K562 (cell line): ENCODE measurements at regions not wholly inside any gene's neighbourhood (a gene's known extent, or its start where the extent isn't known, plus 50 kb on each side); places are given as distances from the start of the nearest gene placed in this dataset.

Source experiments
- ATAC-seq: fragments of 200-7000 bp; cut with Tn5 transposase; 3 replicates; pipeline ENCODE4 v1.9.1; 2020; ENCODE audit warnings: moderate library complexity
- BruUV-seq: library from RNA; stranded (reverse); fragments of 400-500 nt; replicated peaks from 2 replicates; lab custom pipeline; 2021; lab: Mats Ljungman, UMichigan
- CTCF ChIA-PET: fragments of 300-600 bp; formaldehyde crosslinking; extraction: SDS; loops from one replicate; lab custom pipeline; 2021; ENCODE audit warnings: low intra/inter-chr PET ratio; lab: Yijun Ruan, JAX
- POLR2A ChIA-PET: fragments of 300-600, 350-650 bp; sonication (Branson Sonifier 250); formaldehyde crosslinking; extraction: SDS; loops from one replicate; lab custom pipeline; 2021; ENCODE audit warnings: antibody characterized with exemption, inconsistent platforms; lab: Yijun Ruan, JAX
- DNase-seq, 4 experiments: peaks; one replicate each; pipeline versions ENCODE4 v3.0.0 to v3.0.0-alpha.2; 2011 to 2018; ENCODE audit warnings: low spot score in 3 of 4, mixed read lengths in 3 of 4; ENCODE audit errors: extremely low read depth in 1 of 4
- FAIRE-seq: peaks from 2 replicates; lab custom pipeline; 2011; peaks lifted over from hg19 to GRCh38; lab: Jason Lieb, UNC
- H2AFZ ChIP-seq: 2 replicates; pipeline ENCODE4 v1.6.0; 2011; ENCODE audit warnings: low read depth, low read length, control low read depth, inconsistent platforms
- H3K27ac ChIP-seq: fragments of 200-600 bp; 3 replicates; pipeline ENCODE4 v1.8.0; 2011; ENCODE audit warnings: low read depth, mild to moderate bottlenecking, control low read depth, inconsistent platforms, low read length, moderate library complexity, mixed read lengths; ENCODE audit errors: extremely low read depth
- H3K27me3 ChIP-seq, 2 experiments: fragments of 300-600 bp in 1 of 2; 2 replicates in 1 of 2; 3 replicates in 1 of 2; pipeline versions ENCODE4 v1.6.0 to v1.8.0; 2011; ENCODE audit warnings: inconsistent platforms in 2 of 2, low read length in 2 of 2, mild to moderate bottlenecking in 1 of 2, mixed read lengths in 1 of 2, moderate library complexity in 1 of 2; ENCODE audit not compliant: control insufficient read depth in 2 of 2, insufficient read depth in 2 of 2
- H3K36me3 ChIP-seq: fragments of 300-600 bp; 3 replicates; pipeline ENCODE4 v1.8.0; 2011; ENCODE audit warnings: mild to moderate bottlenecking, low read length, inconsistent platforms; ENCODE audit not compliant: control insufficient read depth, insufficient read depth
- H3K4me1 ChIP-seq, 2 experiments: fragments of 200-600 bp in 1 of 2; replicated peaks in 1 of 2; 2 replicates in 1 of 2; 3 replicates in 1 of 2; pipeline versions ENCODE4 v1.5.1 to v1.8.0; 2011; ENCODE audit warnings: inconsistent platforms in 2 of 2, low read length in 2 of 2, mild to moderate bottlenecking in 1 of 2, mixed read lengths in 1 of 2, moderate library complexity in 1 of 2; ENCODE audit not compliant: control insufficient read depth in 2 of 2, insufficient read depth in 2 of 2
- H3K4me2 ChIP-seq: 2 replicates; pipeline ENCODE4 v1.6.1; 2011; ENCODE audit warnings: low read length, control low read depth, inconsistent platforms, mixed read lengths; ENCODE audit not compliant: insufficient read depth
- H3K4me3 ChIP-seq: fragments of 200-600 bp; sonication (generic), shearing (Covaris generic); 2 replicates; pipeline ENCODE4 v1.5.1; 2016; ENCODE audit warnings: control low read depth, inconsistent platforms
- H3K79me2 ChIP-seq: fragments of 200-600 bp; 3 replicates; pipeline ENCODE4 v1.8.0; 2011; ENCODE audit warnings: low read length, inconsistent platforms; ENCODE audit not compliant: control insufficient read depth, insufficient read depth
- H3K9ac ChIP-seq, 2 experiments: 2 replicates each; pipeline versions ENCODE4 v1.6.0 to v1.6.1; 2011; ENCODE audit warnings: low read depth in 2 of 2, low read length in 2 of 2, control low read depth in 1 of 2, inconsistent platforms in 1 of 2, mild to moderate bottlenecking in 1 of 2, mixed read lengths in 1 of 2; ENCODE audit not compliant: insufficient read depth in 1 of 2
- H3K9me1 ChIP-seq: one replicate; pipeline ENCODE4 v1.6.0; 2011; ENCODE audit warnings: inconsistent platforms, mild to moderate bottlenecking, low read length, moderate library complexity; ENCODE audit not compliant: control insufficient read depth, insufficient read depth
- H3K9me3 ChIP-seq: replicated peaks from 2 replicates; pipeline ENCODE4 v1.5.1; 2011; ENCODE audit warnings: low read depth, low read length, inconsistent platforms; ENCODE audit not compliant: control insufficient read depth, insufficient read depth
- H4K20me1 ChIP-seq: replicated peaks from 2 replicates; pipeline ENCODE4 v1.6.1; 2011; ENCODE audit warnings: low read length, inconsistent platforms, mixed read lengths; ENCODE audit not compliant: control insufficient read depth, insufficient read depth
- CTCF ChIP-seq, 3 experiments: IDR thresholded peaks in 2 of 3; conservative IDR thresholded peaks in 1 of 3; 2 replicates each; pipeline ENCODE4 v1.5.1; 2011 to 2012; ENCODE audit warnings: low read length in 3 of 3, mild to moderate bottlenecking in 3 of 3, control low read depth in 2 of 3, improper control_type of control experiment in 1 of 3, inconsistent platforms in 1 of 3, low read depth in 1 of 3, mixed read lengths in 1 of 3, moderate library complexity in 1 of 3; ENCODE audit not compliant: insufficient read depth in 2 of 3
- E4F1 ChIP-seq: fragments of 250-450 bp; sonication (Bioruptor Pico); IDR thresholded peaks from 2 replicates; pipeline ENCODE4 v1.5.0; 2021; ENCODE audit warnings: mild to moderate bottlenecking, borderline replicate concordance
- FOXK2 ChIP-seq, 2 experiments: fragments of 450-650 bp; IDR thresholded peaks in 1 of 2; conservative IDR thresholded peaks in 1 of 2; 2 replicates each; pipeline ENCODE4 v1.6.1; 2016; ENCODE audit warnings: low read depth in 2 of 2, mild to moderate bottlenecking in 1 of 2
- HMG20B ChIP-seq: fragments of 250-450 bp; sonication (Bioruptor Pico); IDR thresholded peaks from 2 replicates; pipeline ENCODE4 v1.5.0; 2021; ENCODE audit warnings: mild to moderate bottlenecking
- PHF21A ChIP-seq: fragments of 450-650 bp; IDR thresholded peaks from 2 replicates; pipeline ENCODE4 v1.6.1; 2017; ENCODE audit warnings: low read depth, borderline replicate concordance
- RUNX1 ChIP-seq: sonication (generic); IDR thresholded peaks from 2 replicates; pipeline ENCODE4 v1.6.1; 2016; ENCODE audit warnings: antibody characterized with exemption, low read depth
- SIRT6 ChIP-seq: IDR thresholded peaks from one replicate; pipeline ENCODE4 v1.6.1; 2012; ENCODE audit warnings: low read depth, mild to moderate bottlenecking, control low read depth, inconsistent platforms, low read length, moderate library complexity
- SMARCA5 ChIP-seq: fragments of 450-650 bp; IDR thresholded peaks from 2 replicates; pipeline ENCODE4 v1.6.1; 2016
- WGBS: fragments of 100-300 bp; shearing (Covaris generic); methylation state at CpG from one replicate; pipeline ENCODE4 v1.1.6; 2016; ENCODE audit warnings: low coverage, mixed read lengths; ENCODE audit not compliant: insufficient coverage; ENCODE audit errors: missing lambda C conversion rate; 5-methylcytosine and 5-hydroxymethylcytosine counted together
- in situ Hi-C: fragments of 300-500 bp; cut with MboI; formaldehyde crosslinking; loops from 4 replicates; pipeline ENCODE4 v1.15.0; 2018; ENCODE audit warnings: inconsistent platforms, mixed read lengths
- intact Hi-C: fragments of 100-400 bp; cut with micrococcal nuclease; formaldehyde crosslinking; loops from 2 replicates; pipeline ENCODE4 v1.14.2; 2022
- TF ChIP-seq, protein P1 (sequence below): IDR thresholded peaks from 3 replicates; pipeline ENCODE4 v1.6.1; 2011; ENCODE audit warnings: borderline replicate concordance, mild to moderate bottlenecking, moderate library complexity; ENCODE audit not compliant: insufficient read length; ENCODE audit errors: extremely low read depth
- TF ChIP-seq, protein P2 (sequence below): fragments of 250-450 bp; sonication (Bioruptor Pico); IDR thresholded peaks from 2 replicates; pipeline ENCODE4 v1.8.0; 2021; ENCODE audit warnings: mild to moderate bottlenecking, moderate library complexity
- TF ChIP-seq, protein P3 (sequence below): fragments of 450-650 bp; formaldehyde crosslinking; IDR thresholded peaks from 2 replicates; pipeline ENCODE4 v1.4.0; 2020; ENCODE audit warnings: mild to moderate bottlenecking, moderate library complexity

DNA sequence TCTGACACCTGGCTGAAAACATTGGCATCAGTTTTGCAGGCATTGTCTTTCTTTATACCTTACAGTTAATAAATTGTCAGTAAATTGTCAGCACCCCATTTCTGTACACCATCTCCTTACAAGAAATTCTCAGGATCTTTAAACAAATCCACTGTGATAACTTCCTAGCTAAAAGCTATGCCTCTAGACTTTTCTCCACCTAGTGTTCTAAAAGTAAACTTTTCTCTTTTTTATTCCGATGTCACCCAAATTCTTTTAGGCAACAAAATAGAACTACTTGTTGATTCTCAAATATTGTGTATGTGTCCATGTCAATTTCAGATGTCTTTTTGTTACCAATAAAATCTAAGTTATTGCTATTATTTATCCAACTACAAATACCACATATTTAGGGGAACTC is 617.4 kb upstream of the NRXN1 start (continued):
- no peak for TF ChIP-seq SMARCA5
- TF ChIP-seq PHF21A: no peak

GRCh38 chr2:51638811-51639210 is 606.9 kb upstream of the NRXN1 start:
- no peak overlapping the region for H3K4me2 ChIP-seq
- no peak overlapping the region for H2AFZ ChIP-seq
- ChIA-PET POLR2A (no interaction called here), CTCF (no interaction called here)
- ATAC-seq (no peak), DNase-seq (no peak), FAIRE-seq (no peak)
- no peak overlapping the region for H3K4me3 ChIP-seq
- H3K79me2 ChIP-seq: no peaks in the 10 kb centered on the region
- H3K9ac ChIP-seq: no peak overlapping the region
- H3K4me1 ChIP-seq: no peaks in the 10 kb centered on the region
- no peaks in the 10 kb centered on the region for H3K36me3 ChIP-seq
- intact Hi-C loops: no loop called here
- no peaks in the 10 kb centered on the region for H3K9me1 ChIP-seq
- H3K27me3 ChIP-seq: no peaks in the 10 kb centered on the region
- H4K20me1 ChIP-seq: no peaks in the 10 kb centered on the region
- H3K27ac ChIP-seq: no peak overlapping the region
- H3K9me3 ChIP-seq: no peaks in the 10 kb centered on the region
- BruUV-seq: no TSS peak
- WGBS: 2% methylated on average over 4 of the region's 4 CpGs
- in situ Hi-C loops: no loop called here
- TF ChIP-seq SIRT6 (no peak), RUNX1 (no peak), E4F1 (CRISPR knock-in tag) (no peak), HMG20B (CRISPR knock-in tag) (no peak), CTCF (IDR thresholded peaks at IDR 0.05 in 2 of 3, conservative IDR thresholded peaks at IDR 0.05 in 1 of 3; ENCODE audit: insufficient read depth in 2 of 3, low read depth in 1 of 3, low read length in 3 of 3) (no peak), FOXK2 (conservative IDR thresholded peaks at IDR 0.05 in 1 of 2, IDR thresholded peaks at IDR 0.05 in 1 of 2; ENCODE audit: low read depth in 2 of 2) (no peak)
- TF ChIP-seq, protein P1, sequence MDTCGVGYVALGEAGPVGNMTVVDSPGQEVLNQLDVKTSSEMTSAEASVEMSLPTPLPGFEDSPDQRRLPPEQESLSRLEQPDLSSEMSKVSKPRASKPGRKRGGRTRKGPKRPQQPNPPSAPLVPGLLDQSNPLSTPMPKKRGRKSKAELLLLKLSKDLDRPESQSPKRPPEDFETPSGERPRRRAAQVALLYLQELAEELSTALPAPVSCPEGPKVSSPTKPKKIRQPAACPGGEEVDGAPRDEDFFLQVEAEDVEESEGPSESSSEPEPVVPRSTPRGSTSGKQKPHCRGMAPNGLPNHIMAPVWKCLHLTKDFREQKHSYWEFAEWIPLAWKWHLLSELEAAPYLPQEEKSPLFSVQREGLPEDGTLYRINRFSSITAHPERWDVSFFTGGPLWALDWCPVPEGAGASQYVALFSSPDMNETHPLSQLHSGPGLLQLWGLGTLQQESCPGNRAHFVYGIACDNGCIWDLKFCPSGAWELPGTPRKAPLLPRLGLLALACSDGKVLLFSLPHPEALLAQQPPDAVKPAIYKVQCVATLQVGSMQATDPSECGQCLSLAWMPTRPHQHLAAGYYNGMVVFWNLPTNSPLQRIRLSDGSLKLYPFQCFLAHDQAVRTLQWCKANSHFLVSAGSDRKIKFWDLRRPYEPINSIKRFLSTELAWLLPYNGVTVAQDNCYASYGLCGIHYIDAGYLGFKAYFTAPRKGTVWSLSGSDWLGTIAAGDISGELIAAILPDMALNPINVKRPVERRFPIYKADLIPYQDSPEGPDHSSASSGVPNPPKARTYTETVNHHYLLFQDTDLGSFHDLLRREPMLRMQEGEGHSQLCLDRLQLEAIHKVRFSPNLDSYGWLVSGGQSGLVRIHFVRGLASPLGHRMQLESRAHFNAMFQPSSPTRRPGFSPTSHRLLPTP: no peak
- TF ChIP-seq, protein P2, sequence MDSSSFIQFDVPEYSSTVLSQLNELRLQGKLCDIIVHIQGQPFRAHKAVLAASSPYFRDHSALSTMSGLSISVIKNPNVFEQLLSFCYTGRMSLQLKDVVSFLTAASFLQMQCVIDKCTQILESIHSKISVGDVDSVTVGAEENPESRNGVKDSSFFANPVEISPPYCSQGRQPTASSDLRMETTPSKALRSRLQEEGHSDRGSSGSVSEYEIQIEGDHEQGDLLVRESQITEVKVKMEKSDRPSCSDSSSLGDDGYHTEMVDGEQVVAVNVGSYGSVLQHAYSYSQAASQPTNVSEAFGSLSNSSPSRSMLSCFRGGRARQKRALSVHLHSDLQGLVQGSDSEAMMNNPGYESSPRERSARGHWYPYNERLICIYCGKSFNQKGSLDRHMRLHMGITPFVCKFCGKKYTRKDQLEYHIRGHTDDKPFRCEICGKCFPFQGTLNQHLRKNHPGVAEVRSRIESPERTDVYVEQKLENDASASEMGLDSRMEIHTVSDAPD (CRISPR knock-in tag): no peak
- TF ChIP-seq, protein P3, sequence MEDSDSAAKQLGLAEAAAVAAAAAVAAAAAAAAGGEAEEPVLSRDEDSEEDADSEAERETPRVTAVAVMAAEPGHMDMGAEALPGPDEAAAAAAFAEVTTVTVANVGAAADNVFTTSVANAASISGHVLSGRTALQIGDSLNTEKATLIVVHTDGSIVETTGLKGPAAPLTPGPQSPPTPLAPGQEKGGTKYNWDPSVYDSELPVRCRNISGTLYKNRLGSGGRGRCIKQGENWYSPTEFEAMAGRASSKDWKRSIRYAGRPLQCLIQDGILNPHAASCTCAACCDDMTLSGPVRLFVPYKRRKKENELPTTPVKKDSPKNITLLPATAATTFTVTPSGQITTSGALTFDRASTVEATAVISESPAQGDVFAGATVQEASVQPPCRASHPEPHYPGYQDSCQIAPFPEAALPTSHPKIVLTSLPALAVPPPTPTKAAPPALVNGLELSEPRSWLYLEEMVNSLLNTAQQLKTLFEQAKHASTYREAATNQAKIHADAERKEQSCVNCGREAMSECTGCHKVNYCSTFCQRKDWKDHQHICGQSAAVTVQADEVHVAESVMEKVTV (CRISPR knock-in tag): no peak
